ENCODE measurements at regions not wholly inside any gene's neighbourhood (a gene's known extent, or its start where the extent isn't known, plus 50 kb on each side); places are given as distances from the start of the nearest gene placed in this dataset.

DNA sequence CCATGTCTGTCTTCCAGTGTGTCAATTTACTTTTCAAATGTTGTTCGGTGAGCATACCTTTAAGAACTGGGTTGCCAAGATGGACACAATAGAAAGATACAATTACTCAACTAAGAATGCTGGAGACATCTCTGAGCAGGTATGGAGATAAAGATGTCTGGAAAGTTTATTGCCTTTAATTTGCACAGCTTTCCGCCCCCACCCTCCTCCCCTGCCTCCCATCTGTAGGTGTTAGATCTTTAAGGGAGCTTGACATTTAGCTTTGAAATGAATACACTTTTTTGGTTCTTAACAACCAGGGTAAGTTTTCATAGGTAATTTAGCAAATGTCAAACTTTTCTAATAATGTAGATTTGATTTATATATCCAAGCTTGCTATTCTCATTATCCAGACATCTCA lies 104.4 kb downstream of the BTBD3 start:
- TF ChIP-seq, protein P1, sequence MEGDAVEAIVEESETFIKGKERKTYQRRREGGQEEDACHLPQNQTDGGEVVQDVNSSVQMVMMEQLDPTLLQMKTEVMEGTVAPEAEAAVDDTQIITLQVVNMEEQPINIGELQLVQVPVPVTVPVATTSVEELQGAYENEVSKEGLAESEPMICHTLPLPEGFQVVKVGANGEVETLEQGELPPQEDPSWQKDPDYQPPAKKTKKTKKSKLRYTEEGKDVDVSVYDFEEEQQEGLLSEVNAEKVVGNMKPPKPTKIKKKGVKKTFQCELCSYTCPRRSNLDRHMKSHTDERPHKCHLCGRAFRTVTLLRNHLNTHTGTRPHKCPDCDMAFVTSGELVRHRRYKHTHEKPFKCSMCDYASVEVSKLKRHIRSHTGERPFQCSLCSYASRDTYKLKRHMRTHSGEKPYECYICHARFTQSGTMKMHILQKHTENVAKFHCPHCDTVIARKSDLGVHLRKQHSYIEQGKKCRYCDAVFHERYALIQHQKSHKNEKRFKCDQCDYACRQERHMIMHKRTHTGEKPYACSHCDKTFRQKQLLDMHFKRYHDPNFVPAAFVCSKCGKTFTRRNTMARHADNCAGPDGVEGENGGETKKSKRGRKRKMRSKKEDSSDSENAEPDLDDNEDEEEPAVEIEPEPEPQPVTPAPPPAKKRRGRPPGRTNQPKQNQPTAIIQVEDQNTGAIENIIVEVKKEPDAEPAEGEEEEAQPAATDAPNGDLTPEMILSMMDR (IDR thresholded peaks at IDR 0.05) = no peak
- no peak for TF ChIP-seq POLR2A (IDR thresholded peaks at IDR 0.05)

Measured in vagina (tissue), 2 donors.